GM18511 (cell line): ENCODE measurements at regions not wholly inside any gene's neighbourhood (a gene's known extent, or its start where the extent isn't known, plus 50 kb on each side); places are given as distances from the start of the nearest gene placed in this dataset.

Source experiments
- ATAC-seq: cut with Tn5 transposase; IDR thresholded peaks from one replicate; pipeline ENCODE4 v1.9.1; 2021; ENCODE audit warnings: mild to moderate bottlenecking, moderate library complexity; ENCODE audit not compliant: unreplicated experiment

GRCh38 chr14:87141801-87142200 lies 851.2 kb downstream of the GALC start:
- ATAC-seq = no peak

DNA sequence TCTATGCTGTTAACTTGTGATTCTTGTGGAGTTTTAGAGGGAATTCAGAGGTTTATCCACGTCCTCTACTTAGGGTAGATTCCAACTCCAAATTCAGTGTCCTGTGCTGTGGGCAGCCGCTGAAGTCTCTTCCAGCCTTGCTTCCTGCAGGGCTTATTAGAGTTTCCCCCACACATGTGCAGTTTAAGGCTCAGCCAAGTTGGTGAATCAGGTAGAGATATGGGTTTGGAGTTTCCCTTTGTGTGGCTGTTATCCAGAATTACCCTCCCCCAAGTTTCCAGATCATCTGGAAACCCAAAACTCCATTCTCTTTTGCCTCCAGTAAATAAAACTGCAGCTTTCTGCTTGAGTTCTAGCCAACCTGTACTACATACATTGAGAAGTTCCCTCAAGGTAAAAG lies 853.7 kb downstream of the GALC start:
- ATAC-seq = no peak

- no peak for ATAC-seq
Measured at GRCh38 chr14:87133073-87133801, 859.7 kb downstream of the GALC start.

DNA sequence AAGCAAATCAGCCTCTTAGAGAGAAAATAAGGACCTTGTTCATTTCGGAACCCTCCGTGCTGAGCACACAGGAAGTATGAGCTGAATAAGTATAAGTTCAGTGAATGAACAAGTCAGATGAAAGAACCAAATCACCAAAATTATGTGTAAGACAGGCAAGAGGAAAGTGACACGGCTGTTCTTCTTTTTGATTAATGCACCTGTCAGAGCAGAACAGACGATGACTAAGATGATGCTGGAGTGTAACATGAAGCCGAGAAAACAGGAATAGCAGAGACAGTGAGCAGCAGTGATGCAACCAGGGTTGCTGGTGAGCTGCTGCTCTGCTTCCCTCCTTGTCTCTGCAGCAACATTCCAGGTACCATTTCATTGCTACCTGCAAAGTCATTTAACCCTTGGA lies 861.1 kb downstream of the GALC start:
- no peak for ATAC-seq

GRCh38 chr14:87122166-87122565 lies 870.8 kb downstream of the GALC start:
- no peak for ATAC-seq

- ATAC-seq = no peak
Measured at GRCh38 chr14:87121716-87122115, 871.3 kb downstream of the GALC start.

DNA sequence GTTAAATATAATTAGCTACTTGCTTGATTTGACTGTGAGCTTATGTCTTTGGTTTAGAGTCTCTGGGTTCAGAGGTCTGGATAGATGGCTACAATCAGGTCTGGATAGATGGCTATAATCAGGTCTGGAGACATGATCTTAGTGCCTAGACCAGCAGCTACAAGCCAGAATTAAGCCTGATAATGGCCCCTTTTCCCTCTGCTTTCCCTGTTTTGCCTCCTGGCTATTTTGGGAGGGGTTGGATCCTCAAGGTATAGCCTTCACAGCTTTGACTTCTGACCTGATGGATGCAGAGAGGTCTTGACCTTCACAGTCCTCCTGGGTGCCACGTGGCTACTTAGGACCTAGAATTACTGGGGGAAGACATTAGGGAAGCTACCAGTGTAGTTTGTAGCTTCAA lies 877.7 kb downstream of the GALC start:
- no peak for ATAC-seq

DNA sequence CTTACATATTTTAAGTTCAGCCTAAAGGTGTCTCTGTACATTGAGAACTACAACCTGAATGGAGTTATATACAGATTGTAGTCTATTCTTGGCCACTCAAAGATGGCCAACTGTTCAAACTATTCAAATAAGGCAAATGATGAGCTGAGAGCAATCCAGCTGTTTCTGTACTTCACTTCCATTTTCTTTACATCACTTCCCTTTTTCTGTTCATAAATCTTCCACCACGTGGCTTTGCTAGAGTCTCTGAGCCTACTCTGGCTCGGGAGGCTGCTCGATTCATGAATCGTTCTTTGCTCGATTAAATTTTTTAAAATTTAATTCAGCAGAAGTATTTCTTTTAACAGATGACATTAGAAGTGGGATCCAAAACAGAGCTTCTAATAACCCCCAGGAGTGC lies 879.7 kb downstream of the GALC start:
- ATAC-seq = no peak

DNA sequence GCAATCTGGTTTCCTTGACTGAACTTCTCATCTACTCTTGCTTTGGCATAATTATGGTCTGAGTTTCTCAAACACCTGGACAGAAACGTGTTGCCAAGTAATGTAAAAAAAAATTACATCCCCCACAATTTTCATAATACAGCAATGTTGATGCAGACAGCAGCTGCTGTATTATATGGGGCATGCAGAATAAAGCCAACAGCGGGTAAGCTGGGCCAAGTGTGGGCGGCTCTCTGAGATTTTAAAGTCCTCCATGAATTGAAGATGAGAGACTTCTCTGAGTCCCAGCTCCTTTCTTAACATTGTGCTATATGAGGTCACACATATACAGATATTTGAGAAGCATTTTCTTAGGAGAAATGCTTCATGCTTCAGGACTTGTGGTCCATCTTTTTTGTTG lies 881.2 kb downstream of the GALC start:
- ATAC-seq = no peak

DNA sequence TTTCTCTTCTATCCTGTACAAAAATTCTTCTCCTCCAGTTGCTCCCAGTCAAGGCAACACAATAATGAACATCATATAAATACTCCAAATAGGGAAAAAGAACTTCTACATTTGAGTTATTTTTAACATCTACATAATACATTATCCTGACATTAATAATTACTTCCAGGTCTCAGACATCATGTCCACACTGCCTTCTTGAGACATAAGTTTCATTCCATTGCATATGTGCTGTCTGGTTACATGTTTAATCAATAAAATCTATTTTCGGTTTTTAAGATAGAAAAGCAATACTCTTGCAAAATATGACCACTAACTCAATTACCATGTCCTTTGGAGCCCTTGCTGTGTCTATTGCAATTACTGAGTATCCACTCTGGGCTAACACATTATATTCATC lies 881.9 kb downstream of the GALC start:
- ATAC-seq = no peak

DNA sequence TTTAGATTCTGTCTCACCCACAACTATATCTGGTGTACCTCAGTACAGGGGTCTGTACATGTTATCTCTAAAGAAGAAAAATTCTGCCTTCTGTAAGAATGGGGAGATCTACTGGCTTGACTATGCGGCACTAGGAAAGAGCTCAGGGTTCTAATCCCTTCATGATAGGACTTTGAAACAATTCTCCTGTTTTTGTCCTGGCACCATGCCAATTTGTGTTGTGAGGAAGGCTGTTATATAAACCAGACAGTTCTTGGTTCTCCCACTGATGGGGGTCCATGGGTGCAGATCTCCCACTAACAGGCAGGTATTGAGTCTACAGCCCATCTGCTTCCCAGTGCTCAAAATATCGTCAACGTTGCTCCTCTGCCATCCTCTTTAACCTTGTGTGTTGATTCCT lies 883.7 kb downstream of the GALC start:
- ATAC-seq = no peak

DNA sequence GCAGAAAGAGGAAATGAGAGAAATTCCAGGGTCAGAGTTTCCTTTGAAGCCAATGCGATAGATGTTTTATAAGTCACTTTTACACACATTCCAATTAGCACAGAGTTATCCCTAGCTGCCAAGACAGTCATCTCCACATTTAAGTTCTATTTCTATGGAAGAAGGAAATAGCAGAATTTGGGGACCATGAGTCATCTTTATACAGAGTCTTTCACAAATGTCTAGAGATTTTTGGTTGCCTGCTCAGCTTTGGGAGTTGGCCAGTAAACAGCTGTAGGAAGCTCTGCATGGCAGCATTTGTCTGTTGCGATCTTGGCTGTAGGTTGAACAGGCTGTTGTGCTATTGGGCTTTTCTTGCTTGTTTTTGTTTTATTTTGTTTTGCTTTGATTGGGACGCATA lies 884.3 kb downstream of the GALC start:
- ATAC-seq = no peak

GRCh38 chr14:87102811-87103378 lies 890.1 kb downstream of the GALC start:
- ATAC-seq = no peak

- ATAC-seq = no peak
Measured at GRCh38 chr14:87097015-87097414, 896.0 kb downstream of the GALC start.

- no peak for ATAC-seq
Measured at GRCh38 chr14:87094913-87095312, 898.1 kb downstream of the GALC start.

GRCh38 chr14:87088588-87088987 lies 904.4 kb downstream of the GALC start:
- ATAC-seq = no peak

GRCh38 chr14:87087881-87088280 lies 905.1 kb downstream of the GALC start:
- no peak for ATAC-seq

- no peak for ATAC-seq
Measured at GRCh38 chr14:87084908-87085307, 908.1 kb downstream of the GALC start.

DNA sequence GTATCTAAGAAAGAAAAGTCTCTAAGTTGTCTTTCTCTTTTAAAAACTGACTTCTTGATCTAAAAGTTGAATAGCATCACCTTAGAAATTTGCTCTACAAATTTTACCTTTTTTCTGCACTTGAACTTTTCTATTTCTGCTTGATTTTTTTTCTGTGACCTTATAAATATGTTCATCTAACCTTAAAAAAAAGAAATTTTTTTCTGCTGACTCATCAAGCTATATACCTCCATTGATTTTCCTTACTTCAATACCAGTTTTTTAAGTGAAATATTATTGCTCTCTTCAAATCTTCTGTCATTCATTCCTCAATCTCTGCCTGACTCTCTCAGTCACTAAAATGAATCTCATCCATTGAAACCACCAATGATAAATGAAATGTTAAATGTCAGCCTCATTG lies 910.1 kb downstream of the GALC start:
- ATAC-seq = no peak

- no peak for ATAC-seq
Measured at GRCh38 chr14:87081004-87081403, 912.0 kb downstream of the GALC start.

DNA sequence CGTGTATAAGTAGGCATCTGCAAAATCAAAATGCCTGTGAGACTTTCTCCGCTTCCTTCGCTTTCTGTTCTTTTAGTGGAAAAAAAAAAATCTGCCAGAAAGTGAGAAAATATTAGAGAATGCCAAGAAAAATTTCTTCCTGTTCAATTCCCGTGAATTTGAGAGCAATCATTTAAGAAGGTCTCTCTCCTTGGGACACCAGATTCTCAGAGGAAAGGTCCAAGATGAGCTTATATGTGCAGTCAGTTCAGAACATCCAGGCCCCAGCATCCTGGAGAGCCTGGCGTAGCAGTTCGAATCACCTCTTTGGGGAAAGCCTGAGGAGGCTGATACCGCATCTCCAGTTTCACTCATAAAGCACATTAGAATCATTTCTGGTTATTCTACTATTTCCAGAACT lies 912.8 kb downstream of the GALC start:
- no peak for ATAC-seq

DNA sequence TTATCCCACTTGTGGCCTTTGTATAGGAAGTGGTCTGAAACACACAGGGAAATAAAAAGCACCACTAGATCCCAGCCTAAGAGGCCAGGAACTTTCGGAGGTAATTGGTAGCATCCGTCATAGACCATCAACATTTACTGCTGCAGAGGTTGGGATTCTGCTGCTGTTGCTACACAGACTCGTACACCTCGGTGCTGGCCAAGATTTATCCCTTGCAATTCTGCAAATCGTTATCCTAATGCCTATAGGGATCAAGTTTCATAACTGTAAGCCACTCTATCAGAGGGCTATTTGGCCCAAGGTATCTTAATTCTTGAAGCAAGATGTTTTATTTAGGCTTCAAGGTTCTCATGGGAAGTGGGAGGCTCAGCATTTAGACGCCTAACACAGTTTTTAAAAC lies 913.6 kb downstream of the GALC start:
- ATAC-seq = no peak

DNA sequence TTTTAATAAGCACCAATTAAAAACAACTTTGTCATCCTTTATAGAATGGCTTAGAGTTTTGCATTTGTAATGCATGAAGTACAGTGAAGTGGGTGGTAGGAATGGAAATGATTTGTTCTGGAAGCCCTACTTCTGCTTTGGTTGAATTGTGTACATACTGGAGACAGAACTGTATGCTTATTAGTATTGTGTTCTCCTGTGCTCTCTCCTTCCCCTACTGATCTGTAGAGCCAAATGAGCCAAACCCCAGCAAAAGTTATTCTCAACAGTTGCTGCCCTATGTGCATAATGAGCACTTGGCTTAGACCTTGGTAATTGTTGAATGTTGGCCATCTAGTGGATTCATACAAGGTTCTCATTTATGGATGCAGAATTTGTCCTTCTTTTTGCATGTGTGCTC lies 916.1 kb downstream of the GALC start:
- ATAC-seq = no peak
